SK-N-SH treated with all-trans-retinoic acid at 6 μM for 48 hours (cell line): ENCODE measurements at regions not wholly inside any gene's neighbourhood (a gene's known extent, or its start where the extent isn't known, plus 50 kb on each side); places are given as distances from the start of the nearest gene placed in this dataset.

ENCODE experiments used
- ATAC-seq: fragments of 200-7000 bp; cut with Tn5 transposase; 3 replicates; pipeline ENCODE4 v1.9.1; 2020; ENCODE audit warnings: mild to moderate bottlenecking, moderate library complexity
- ARNTL ChIP-seq: fragments of 450-650 bp; formaldehyde crosslinking; IDR thresholded peaks from 2 replicates; pipeline ENCODE4 v1.5.0; 2020; ENCODE audit warnings: low read depth, mild to moderate bottlenecking, moderate library complexity, borderline replicate concordance
- BACH2 ChIP-seq: fragments of 250-450 bp; sonication (Bioruptor Pico); IDR thresholded peaks from 2 replicates; pipeline ENCODE4 v1.9.0; 2021; ENCODE audit warnings: mild to moderate bottlenecking, borderline replicate concordance
- CSDC2 ChIP-seq: fragments of 250-450 bp; sonication (Bioruptor Pico); IDR thresholded peaks from 2 replicates; pipeline ENCODE4 v1.5.0; 2020; ENCODE audit warnings: mild to moderate bottlenecking, moderate library complexity
- ESRRG ChIP-seq: fragments of 250-450 bp; sonication (Bioruptor Pico); IDR thresholded peaks from 2 replicates; pipeline ENCODE4 v1.6.1; 2021; ENCODE audit warnings: mild to moderate bottlenecking
- GLIS3 ChIP-seq: fragments of 250-450 bp; sonication (Bioruptor Pico); IDR thresholded peaks from 2 replicates; pipeline ENCODE4 v1.5.0; 2020; ENCODE audit warnings: mild to moderate bottlenecking, moderate library complexity
- OSR1 ChIP-seq: fragments of 250-450 bp; sonication (Bioruptor Pico); IDR thresholded peaks from 2 replicates; pipeline ENCODE4 v1.8.0; 2022; ENCODE audit warnings: moderate library complexity, mild to moderate bottlenecking, inconsistent platforms
- PPARA ChIP-seq: fragments of 250-450 bp; sonication (Bioruptor Pico); IDR thresholded peaks from 2 replicates; pipeline ENCODE4 v1.5.0; 2020; ENCODE audit warnings: mild to moderate bottlenecking, borderline replicate concordance
- RARB ChIP-seq: fragments of 250-450 bp; sonication (Bioruptor Pico); IDR thresholded peaks from 2 replicates; pipeline ENCODE4 v1.8.0; 2021; ENCODE audit warnings: mild to moderate bottlenecking, moderate library complexity
- SNAI2 ChIP-seq: fragments of 250-450 bp; sonication (Bioruptor Pico); IDR thresholded peaks from 2 replicates; pipeline ENCODE4 v1.5.0; 2020; ENCODE audit warnings: mild to moderate bottlenecking, moderate library complexity
- TCF4 ChIP-seq: fragments of 250-450 bp; sonication (Bioruptor Pico); IDR thresholded peaks from 2 replicates; pipeline ENCODE4 v1.8.0; 2021; ENCODE audit warnings: mild to moderate bottlenecking, moderate library complexity, borderline replicate concordance
- ZC3H10 ChIP-seq: fragments of 250-450 bp; sonication (Bioruptor Pico); IDR thresholded peaks from 2 replicates; pipeline ENCODE4 v1.5.1; 2021; ENCODE audit warnings: mild to moderate bottlenecking, moderate library complexity
- ZFP3 ChIP-seq: fragments of 250-450 bp; sonication (Bioruptor Pico); IDR thresholded peaks from 2 replicates; pipeline ENCODE4 v1.5.0; 2020; ENCODE audit warnings: mild to moderate bottlenecking, moderate library complexity
- ZFP30 ChIP-seq: fragments of 450-650 bp; formaldehyde crosslinking; IDR thresholded peaks from 2 replicates; pipeline ENCODE4 v1.5.0; 2022; ENCODE audit warnings: mild to moderate bottlenecking, moderate library complexity
- ZNF565 ChIP-seq: fragments of 450-650 bp; formaldehyde crosslinking; conservative IDR thresholded peaks from 2 replicates; pipeline ENCODE4 v1.5.0; 2020; ENCODE audit warnings: low read depth, mild to moderate bottlenecking, moderate library complexity
- ZNF8 ChIP-seq: fragments of 450-650 bp; formaldehyde crosslinking; IDR thresholded peaks from 2 replicates; pipeline ENCODE4 v1.5.0; 2020; ENCODE audit warnings: mild to moderate bottlenecking, moderate library complexity
- TF ChIP-seq, protein P1 (sequence below): fragments of 250-450 bp; sonication (Bioruptor Pico); IDR thresholded peaks from 2 replicates; pipeline ENCODE4 v1.5.1; 2021; ENCODE audit warnings: mild to moderate bottlenecking, moderate library complexity
- TF ChIP-seq, protein P2 (sequence below): fragments of 250-450 bp; sonication (Bioruptor Pico); IDR thresholded peaks from 2 replicates; pipeline ENCODE4 v1.8.0; 2021; ENCODE audit warnings: low read depth, mild to moderate bottlenecking, moderate library complexity, borderline replicate concordance
- TF ChIP-seq, protein P3 (sequence below): fragments of 250-450 bp; sonication (Bioruptor Pico); IDR thresholded peaks from 2 replicates; pipeline ENCODE4 v1.5.1; 2020; ENCODE audit warnings: low read depth, mild to moderate bottlenecking, moderate library complexity
- TF ChIP-seq, protein P4 (sequence below): fragments of 250-450 bp; sonication (Bioruptor Pico); IDR thresholded peaks from 2 replicates; pipeline ENCODE4 v1.8.0; 2020; ENCODE audit warnings: mild to moderate bottlenecking, moderate library complexity, borderline replicate concordance

DNA sequence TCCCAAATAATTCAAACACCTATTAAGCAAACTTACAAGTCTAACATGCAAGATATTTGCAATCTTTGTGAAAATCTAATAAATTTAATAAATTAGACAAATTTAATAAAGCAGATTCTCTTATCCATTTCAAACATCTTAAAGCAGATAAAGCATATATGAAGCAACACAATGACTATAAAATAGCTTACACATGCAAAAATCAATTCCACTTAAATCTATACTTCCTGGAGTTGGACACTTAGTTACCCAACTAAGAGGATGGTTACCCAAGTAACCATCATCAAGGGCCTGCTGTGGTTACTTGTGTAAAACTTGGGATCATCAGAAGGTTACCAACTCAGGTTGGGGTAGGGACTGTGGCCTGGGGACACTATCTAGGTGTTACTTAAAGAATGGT lies 206.8 kb downstream of the CD47 start (continued):
- TF ChIP-seq ZNF8 (no peak), ZC3H10 (CRISPR knock-in tag) (no peak), PPARA (CRISPR knock-in tag) (no peak), SNAI2 (CRISPR knock-in tag) (no peak), GLIS3 (CRISPR knock-in tag) (no peak), ZFP3 (no peak), RARB (CRISPR knock-in tag) (no peak), ESRRG (no peak), ARNTL (no peak), OSR1 (CRISPR knock-in tag) (no peak)
- TF ChIP-seq, protein P1, sequence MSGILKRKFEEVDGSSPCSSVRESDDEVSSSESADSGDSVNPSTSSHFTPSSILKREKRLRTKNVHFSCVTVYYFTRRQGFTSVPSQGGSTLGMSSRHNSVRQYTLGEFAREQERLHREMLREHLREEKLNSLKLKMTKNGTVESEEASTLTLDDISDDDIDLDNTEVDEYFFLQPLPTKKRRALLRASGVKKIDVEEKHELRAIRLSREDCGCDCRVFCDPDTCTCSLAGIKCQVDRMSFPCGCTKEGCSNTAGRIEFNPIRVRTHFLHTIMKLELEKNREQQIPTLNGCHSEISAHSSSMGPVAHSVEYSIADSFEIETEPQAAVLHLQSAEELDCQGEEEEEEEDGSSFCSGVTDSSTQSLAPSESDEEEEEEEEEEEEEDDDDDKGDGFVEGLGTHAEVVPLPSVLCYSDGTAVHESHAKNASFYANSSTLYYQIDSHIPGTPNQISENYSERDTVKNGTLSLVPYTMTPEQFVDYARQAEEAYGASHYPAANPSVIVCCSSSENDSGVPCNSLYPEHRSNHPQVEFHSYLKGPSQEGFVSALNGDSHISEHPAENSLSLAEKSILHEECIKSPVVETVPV (CRISPR knock-in tag): no peak
- TF ChIP-seq, protein P2, sequence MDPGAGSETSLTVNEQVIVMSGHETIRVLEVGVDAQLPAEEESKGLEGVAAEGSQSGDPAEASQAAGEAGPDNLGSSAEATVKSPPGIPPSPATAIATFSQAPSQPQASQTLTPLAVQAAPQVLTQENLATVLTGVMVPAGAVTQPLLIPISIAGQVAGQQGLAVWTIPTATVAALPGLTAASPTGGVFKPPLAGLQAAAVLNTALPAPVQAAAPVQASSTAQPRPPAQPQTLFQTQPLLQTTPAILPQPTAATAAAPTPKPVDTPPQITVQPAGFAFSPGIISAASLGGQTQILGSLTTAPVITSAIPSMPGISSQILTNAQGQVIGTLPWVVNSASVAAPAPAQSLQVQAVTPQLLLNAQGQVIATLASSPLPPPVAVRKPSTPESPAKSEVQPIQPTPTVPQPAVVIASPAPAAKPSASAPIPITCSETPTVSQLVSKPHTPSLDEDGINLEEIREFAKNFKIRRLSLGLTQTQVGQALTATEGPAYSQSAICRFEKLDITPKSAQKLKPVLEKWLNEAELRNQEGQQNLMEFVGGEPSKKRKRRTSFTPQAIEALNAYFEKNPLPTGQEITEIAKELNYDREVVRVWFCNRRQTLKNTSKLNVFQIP (CRISPR knock-in tag): no peak

DNA sequence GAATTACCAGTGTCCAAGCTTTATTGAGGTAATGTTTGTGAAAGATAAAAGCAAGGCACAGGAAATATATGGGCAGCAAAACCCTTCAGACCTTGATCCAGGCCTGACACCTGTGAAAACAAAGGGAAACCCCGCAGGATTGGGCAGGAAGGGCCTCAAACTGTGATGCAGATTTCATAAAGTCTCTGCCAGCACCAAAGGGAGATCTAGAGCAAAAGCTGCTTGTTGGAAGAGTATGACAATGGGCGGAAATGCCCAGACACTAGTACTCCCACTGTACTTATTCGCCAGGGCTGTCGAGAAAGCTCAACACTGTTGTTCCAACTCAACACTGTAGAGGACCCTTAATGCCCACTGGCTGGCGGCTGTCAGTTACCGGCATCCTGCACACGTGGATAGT lies 207.9 kb downstream of the CD47 start:
- TF ChIP-seq ZFP30 (CRISPR knock-in tag): no peak
- no peak for TF ChIP-seq OSR1 (CRISPR knock-in tag)
- TF ChIP-seq, protein P2 (CRISPR knock-in tag): no peak
- no peak for TF ChIP-seq ESRRG
- TF ChIP-seq ZNF8: no peak
- no peak for TF ChIP-seq ZC3H10 (CRISPR knock-in tag)
- ATAC-seq: no peak

DNA sequence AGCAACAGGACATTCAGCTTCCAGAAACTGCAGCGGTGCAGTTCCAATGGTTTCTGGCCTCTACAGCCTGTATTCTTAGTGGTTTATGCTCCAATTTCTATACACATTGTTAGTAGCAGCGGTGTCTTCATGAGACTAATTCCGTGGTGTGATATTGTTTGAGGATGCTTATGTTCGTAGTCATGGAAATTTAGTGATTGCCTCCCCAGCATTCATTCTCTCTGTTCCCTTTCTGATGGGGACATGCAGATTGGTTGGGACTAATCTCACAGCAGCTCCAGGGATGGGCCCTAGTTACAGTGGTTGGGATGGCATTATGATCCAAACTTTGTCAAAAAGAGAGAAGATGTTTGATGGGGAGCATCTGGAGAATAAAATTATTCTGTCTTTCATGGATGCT lies 208.6 kb downstream of the CD47 start:
- TF ChIP-seq BACH2 (CRISPR knock-in tag) (no peak), ZNF565 (CRISPR knock-in tag) (no peak), ARNTL (no peak), TCF4 (CRISPR knock-in tag) (no peak)
- no peak for ATAC-seq

DNA sequence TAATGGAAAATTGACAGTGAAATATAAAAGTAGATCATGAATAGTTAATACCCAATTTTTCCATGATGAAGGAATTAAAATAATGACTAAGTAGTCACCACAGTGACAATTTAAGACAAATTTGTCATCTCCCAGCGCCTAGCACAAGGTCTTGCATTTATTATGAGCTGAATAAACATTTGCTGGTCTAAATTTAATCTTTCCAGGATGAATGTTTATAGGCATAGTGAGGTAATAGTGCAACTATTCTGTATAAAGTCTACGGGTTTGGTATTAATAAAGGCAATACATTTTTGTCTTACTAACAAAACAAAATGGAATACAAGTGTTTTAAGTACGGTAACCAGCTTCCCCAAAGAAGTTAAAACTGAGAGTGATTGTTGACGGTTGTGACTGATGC lies 209.3 kb downstream of the CD47 start:
- TF ChIP-seq GLIS3 (CRISPR knock-in tag) (no peak), ARNTL (no peak), ZNF565 (CRISPR knock-in tag) (no peak), SNAI2 (CRISPR knock-in tag) (no peak), TCF4 (CRISPR knock-in tag) (no peak)
- ATAC-seq: no peak

DNA sequence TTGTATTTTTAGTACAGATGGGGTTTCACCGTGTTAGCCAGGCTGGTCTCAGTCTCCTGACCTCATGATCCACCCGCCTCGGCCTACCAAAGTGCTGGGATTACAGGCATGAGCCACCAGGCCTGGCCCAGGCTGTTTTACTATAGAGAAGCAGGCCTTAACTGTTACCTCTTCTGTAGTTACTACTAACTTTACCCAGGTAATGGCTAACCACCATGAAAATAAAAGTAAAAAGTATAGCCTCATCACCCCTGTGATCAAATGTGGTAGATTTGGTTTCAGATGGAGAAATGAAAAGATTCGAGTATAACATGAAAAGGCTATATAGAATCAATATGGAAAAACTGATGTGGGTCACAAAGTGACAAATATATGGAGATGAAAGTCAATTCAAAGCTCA lies 210.1 kb downstream of the CD47 start:
- ATAC-seq: no peak
- no peak for TF ChIP-seq ARNTL
- TF ChIP-seq, protein P3, sequence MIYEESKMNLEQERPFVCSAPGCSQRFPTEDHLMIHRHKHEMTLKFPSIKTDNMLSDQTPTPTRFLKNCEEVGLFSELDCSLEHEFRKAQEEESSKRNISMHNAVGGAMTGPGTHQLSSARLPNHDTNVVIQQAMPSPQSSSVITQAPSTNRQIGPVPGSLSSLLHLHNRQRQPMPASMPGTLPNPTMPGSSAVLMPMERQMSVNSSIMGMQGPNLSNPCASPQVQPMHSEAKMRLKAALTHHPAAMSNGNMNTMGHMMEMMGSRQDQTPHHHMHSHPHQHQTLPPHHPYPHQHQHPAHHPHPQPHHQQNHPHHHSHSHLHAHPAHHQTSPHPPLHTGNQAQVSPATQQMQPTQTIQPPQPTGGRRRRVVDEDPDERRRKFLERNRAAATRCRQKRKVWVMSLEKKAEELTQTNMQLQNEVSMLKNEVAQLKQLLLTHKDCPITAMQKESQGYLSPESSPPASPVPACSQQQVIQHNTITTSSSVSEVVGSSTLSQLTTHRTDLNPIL (CRISPR knock-in tag): no peak
- TF ChIP-seq ZC3H10 (CRISPR knock-in tag): no peak
- no peak for TF ChIP-seq GLIS3 (CRISPR knock-in tag)
- TF ChIP-seq, protein P4, sequence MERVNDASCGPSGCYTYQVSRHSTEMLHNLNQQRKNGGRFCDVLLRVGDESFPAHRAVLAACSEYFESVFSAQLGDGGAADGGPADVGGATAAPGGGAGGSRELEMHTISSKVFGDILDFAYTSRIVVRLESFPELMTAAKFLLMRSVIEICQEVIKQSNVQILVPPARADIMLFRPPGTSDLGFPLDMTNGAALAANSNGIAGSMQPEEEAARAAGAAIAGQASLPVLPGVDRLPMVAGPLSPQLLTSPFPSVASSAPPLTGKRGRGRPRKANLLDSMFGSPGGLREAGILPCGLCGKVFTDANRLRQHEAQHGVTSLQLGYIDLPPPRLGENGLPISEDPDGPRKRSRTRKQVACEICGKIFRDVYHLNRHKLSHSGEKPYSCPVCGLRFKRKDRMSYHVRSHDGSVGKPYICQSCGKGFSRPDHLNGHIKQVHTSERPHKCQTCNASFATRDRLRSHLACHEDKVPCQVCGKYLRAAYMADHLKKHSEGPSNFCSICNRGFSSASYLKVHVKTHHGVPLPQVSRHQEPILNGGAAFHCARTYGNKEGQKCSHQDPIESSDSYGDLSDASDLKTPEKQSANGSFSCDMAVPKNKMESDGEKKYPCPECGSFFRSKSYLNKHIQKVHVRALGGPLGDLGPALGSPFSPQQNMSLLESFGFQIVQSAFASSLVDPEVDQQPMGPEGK (CRISPR knock-in tag): no peak
- no peak for TF ChIP-seq PPARA (CRISPR knock-in tag)
- TF ChIP-seq CSDC2 (CRISPR knock-in tag): no peak
- TF ChIP-seq, protein P1 (CRISPR knock-in tag): no peak
- TF ChIP-seq, protein P2 (CRISPR knock-in tag): no peak
- TF ChIP-seq, all 23 proteins: peak for 0
